H1 (cell line): ENCODE measurements at regions not wholly inside any gene's neighbourhood (a gene's known extent, or its start where the extent isn't known, plus 50 kb on each side); places are given as distances from the start of the nearest gene placed in this dataset.

ENCODE experiments used
- CTCF ChIA-PET: fragments of 300-600 bp; sonication (Branson Sonifier 250); formaldehyde crosslinking; loops from one replicate; lab custom pipeline; 2021; ENCODE audit not compliant: partially characterized antibody; lab: Charles Lee
- POLR2A ChIA-PET: fragments of 300-600 bp; sonication (Branson Sonifier 250); formaldehyde crosslinking; loops from one replicate; lab custom pipeline; 2021; ENCODE audit warnings: inconsistent platforms; ENCODE audit not compliant: partially characterized antibody; lab: Charles Lee
- DNase-seq, 2 experiments: peaks; one replicate each; pipeline versions ENCODE4 v3.0.0 to v3.0.0-alpha.2; 2010 to 2022; ENCODE audit warnings: low spot score in 2 of 2, low read depth in 1 of 2, mixed read lengths in 1 of 2
- FAIRE-seq: peaks from 2 replicates; lab custom pipeline; 2011; peaks lifted over from hg19 to GRCh38; lab: Jason Lieb, UNC
- H2AFZ ChIP-seq: 2 replicates; pipeline ENCODE4 v1.8.1; 2012; ENCODE audit warnings: low read length, inconsistent platforms
- H2AK5ac ChIP-seq: 2 replicates; pipeline ENCODE4 v1.6.1; 2013; ENCODE audit warnings: low read depth, low read length
- H2BK120ac ChIP-seq: replicated peaks from 2 replicates; pipeline ENCODE3; 2013; ENCODE audit warnings: low read depth, low read length, inconsistent platforms
- H2BK12ac ChIP-seq: 2 replicates; pipeline ENCODE4 v1.6.1; 2013; ENCODE audit warnings: low read depth, low read length
- H2BK15ac ChIP-seq: 2 replicates; pipeline ENCODE4 v1.6.1; 2013; ENCODE audit warnings: low read length
- H2BK20ac ChIP-seq: 2 replicates; pipeline ENCODE4 v1.6.1; 2013; ENCODE audit warnings: low read length
- H2BK5ac ChIP-seq: 2 replicates; pipeline ENCODE4 v1.6.1; 2013; ENCODE audit warnings: low read depth, low read length
- H3K14ac ChIP-seq: 2 replicates; pipeline ENCODE4 v1.6.1; 2013; ENCODE audit warnings: inconsistent platforms; ENCODE audit not compliant: insufficient read length
- H3K18ac ChIP-seq: 2 replicates; pipeline ENCODE4 v1.6.1; 2013; ENCODE audit warnings: low read length; ENCODE audit errors: extremely low read depth
- H3K23ac ChIP-seq: 2 replicates; pipeline ENCODE4 v1.6.1; 2013; ENCODE audit warnings: inconsistent platforms; ENCODE audit not compliant: insufficient read length
- H3K23me2 ChIP-seq: 2 replicates; pipeline ENCODE4 v1.6.1; 2013; ENCODE audit warnings: low read depth, low read length
- H3K27ac ChIP-seq: 2 replicates; pipeline ENCODE4 v1.6.1; 2011; ENCODE audit warnings: low read depth, low read length, inconsistent platforms
- H3K27me3 ChIP-seq, 4 experiments: replicated peaks in 1 of 4; 1 replicate in 1 of 4; 2 replicates in 3 of 4; pipeline versions ENCODE4 v1.6.1 to v1.8.1; 2011 to 2013; ENCODE audit warnings: low read length in 3 of 4, mild to moderate bottlenecking in 3 of 4, inconsistent platforms in 2 of 4, mixed read lengths in 2 of 4, moderate library complexity in 1 of 4; ENCODE audit not compliant: control insufficient read depth in 3 of 4, insufficient read depth in 3 of 4; ENCODE audit errors: extremely low read depth in 1 of 4
- H3K36me3 ChIP-seq, 4 experiments: 2 replicates each; pipeline versions ENCODE4 v1.6.1 to v1.8.1; 2011 to 2013; ENCODE audit warnings: mild to moderate bottlenecking in 4 of 4, low read length in 3 of 4, moderate library complexity in 2 of 4, control low read depth in 1 of 4, inconsistent platforms in 1 of 4; ENCODE audit not compliant: insufficient read depth in 4 of 4, control insufficient read depth in 2 of 4
- H3K4ac ChIP-seq: replicated peaks from 2 replicates; pipeline ENCODE3; 2013; ENCODE audit warnings: low read length, low read depth, mixed read lengths, inconsistent platforms; ENCODE audit not compliant: insufficient read length
- H3K4me1 ChIP-seq, 4 experiments: replicated peaks in 1 of 4; 1 replicate in 1 of 4; 2 replicates in 3 of 4; pipeline versions ENCODE4 v1.6.1 to v1.8.1; 2011 to 2013; ENCODE audit warnings: low read length in 3 of 4, inconsistent platforms in 2 of 4, mixed read lengths in 1 of 4; ENCODE audit not compliant: insufficient read depth in 4 of 4, control insufficient read depth in 3 of 4
- H3K4me2 ChIP-seq, 2 experiments: 2 replicates each; pipeline versions ENCODE4 v1.6.1 to v1.8.1; 2011 to 2013; ENCODE audit warnings: low read depth in 2 of 2, low read length in 2 of 2, control low read depth in 1 of 2, inconsistent platforms in 1 of 2, mild to moderate bottlenecking in 1 of 2; ENCODE audit not compliant: insufficient read depth in 1 of 2
- H3K4me3 ChIP-seq, 4 experiments: fragments of 200-600, 300-600 bp in 1 of 4; sonication (generic), shearing (Covaris generic), sonication (Bioruptor Twin) in 1 of 4; 2 replicates each; pipeline versions ENCODE4 v1.5.1 to v1.8.1; 2011 to 2016; ENCODE audit warnings: low read length in 4 of 4, low read depth in 3 of 4, control low read depth in 2 of 4, inconsistent platforms in 2 of 4, mild to moderate bottlenecking in 2 of 4, mixed read lengths in 1 of 4, moderate library complexity in 1 of 4; ENCODE audit not compliant: insufficient read depth in 2 of 4; ENCODE audit errors: extremely low read depth in 1 of 4
- H3K56ac ChIP-seq: replicated peaks from 2 replicates; pipeline ENCODE3; 2013; ENCODE audit warnings: low read depth, mild to moderate bottlenecking, mixed read lengths, low read length, inconsistent platforms; ENCODE audit not compliant: insufficient read length
- H3K79me1 ChIP-seq: 2 replicates; pipeline ENCODE4 v1.6.1; 2013; ENCODE audit warnings: low read depth, low read length, control low read depth
- H3K79me2 ChIP-seq, 2 experiments: 2 replicates each; pipeline versions ENCODE4 v1.6.1 to v1.8.1; 2012 to 2013; ENCODE audit warnings: low read length in 2 of 2, mild to moderate bottlenecking in 2 of 2, inconsistent platforms in 1 of 2; ENCODE audit not compliant: insufficient read depth in 2 of 2, control insufficient read depth in 1 of 2
- H3K9ac ChIP-seq, 4 experiments: replicated peaks in 1 of 4; 1 replicate in 1 of 4; 2 replicates in 3 of 4; pipeline versions ENCODE4 v1.6.1 to v1.8.1; 2011 to 2013; ENCODE audit warnings: low read depth in 3 of 4, low read length in 3 of 4, control low read depth in 2 of 4, mild to moderate bottlenecking in 2 of 4, moderate library complexity in 2 of 4, inconsistent platforms in 1 of 4; ENCODE audit errors: extremely low read depth in 1 of 4
- H3K9me3 ChIP-seq, 2 experiments: 2 replicates each; pipeline versions ENCODE4 v1.6.1 to v1.8.1; 2012 to 2013; ENCODE audit warnings: mild to moderate bottlenecking in 2 of 2, moderate library complexity in 2 of 2, control low read depth in 1 of 2, inconsistent platforms in 1 of 2, low read depth in 1 of 2, low read length in 1 of 2, mixed read lengths in 1 of 2; ENCODE audit not compliant: insufficient read depth in 2 of 2
- H4K20me1 ChIP-seq, 2 experiments: replicated peaks in 1 of 2; 2 replicates each; pipeline versions ENCODE3 to v1.8.1; 2011 to 2013; ENCODE audit warnings: inconsistent platforms in 2 of 2, low read length in 2 of 2, mild to moderate bottlenecking in 1 of 2; ENCODE audit not compliant: insufficient read depth in 2 of 2, control insufficient read depth in 1 of 2
- H4K5ac ChIP-seq: 2 replicates; pipeline ENCODE4 v1.6.1; 2013; ENCODE audit warnings: low read length, low read depth, mixed read lengths, inconsistent platforms; ENCODE audit not compliant: insufficient read length
- H4K8ac ChIP-seq: 2 replicates; pipeline ENCODE4 v1.8.0; 2013; ENCODE audit warnings: mild to moderate bottlenecking, moderate library complexity, low read length, inconsistent platforms; ENCODE audit not compliant: insufficient read depth; ENCODE audit errors: extremely low read depth
- H4K91ac ChIP-seq: replicated peaks from 2 replicates; pipeline ENCODE3; 2013; ENCODE audit warnings: low read length, mixed read lengths, inconsistent platforms; ENCODE audit not compliant: insufficient read length
- BACH1 ChIP-seq: IDR thresholded peaks from 2 replicates; pipeline ENCODE4 v1.6.1; 2012; ENCODE audit warnings: low read length, improper control_type of control experiment
- EP300 ChIP-seq, 2 experiments: IDR thresholded peaks; 1 replicate in 1 of 2; 2 replicates in 1 of 2; pipeline ENCODE4 v1.6.1; 2011 to 2012; ENCODE audit warnings: low read depth in 2 of 2, low read length in 2 of 2, mild to moderate bottlenecking in 2 of 2, borderline replicate concordance in 1 of 2, inconsistent platforms in 1 of 2, moderate library complexity in 1 of 2
- EZH2 ChIP-seq: fragments of 200-600 bp; sonication (generic); IDR thresholded peaks from 2 replicates; pipeline ENCODE4 v1.7.1; 2012; ENCODE audit warnings: low read depth, mild to moderate bottlenecking, moderate library complexity, low read length, inconsistent platforms; ENCODE audit not compliant: severe bottlenecking
- GABPA ChIP-seq: IDR thresholded peaks from 2 replicates; pipeline ENCODE4 v1.6.1; 2011; ENCODE audit warnings: mild to moderate bottlenecking, low read length, moderate library complexity, borderline replicate concordance; ENCODE audit not compliant: insufficient read depth
- HDAC6 ChIP-seq: IDR thresholded peaks from one replicate; pipeline ENCODE4 v1.7.1; 2012; ENCODE audit warnings: low read depth, mild to moderate bottlenecking, inconsistent platforms, low read length, moderate library complexity
- KDM5A ChIP-seq: fragments of 200-600 bp; IDR thresholded peaks from 2 replicates; pipeline ENCODE4 v1.7.1; 2012; ENCODE audit warnings: mild to moderate bottlenecking, low read length, inconsistent platforms, mixed read lengths
- POLR2A ChIP-seq, 2 experiments: IDR thresholded peaks; 1 replicate in 1 of 2; 2 replicates in 1 of 2; pipeline ENCODE4 v1.6.1; 2011; ENCODE audit warnings: low read depth in 2 of 2, low read length in 2 of 2, mild to moderate bottlenecking in 2 of 2; ENCODE audit errors: control extremely low read depth in 1 of 2
- SIN3A ChIP-seq, 2 experiments: IDR thresholded peaks in 1 of 2; conservative IDR thresholded peaks in 1 of 2; 2 replicates each; pipeline ENCODE4 v1.6.1; 2011 to 2012; ENCODE audit warnings: low read length in 2 of 2, improper control_type of control experiment in 1 of 2, low read depth in 1 of 2, mild to moderate bottlenecking in 1 of 2
- SIRT6 ChIP-seq: IDR thresholded peaks from one replicate; pipeline ENCODE4 v1.7.1; 2012; ENCODE audit warnings: low read length, inconsistent platforms
- SP1 ChIP-seq: IDR thresholded peaks from 2 replicates; pipeline ENCODE4 v1.6.1; 2011; ENCODE audit warnings: low read depth, low read length
- SP4 ChIP-seq: IDR thresholded peaks from 2 replicates; pipeline ENCODE4 v1.6.1; 2012; ENCODE audit warnings: low read length, inconsistent platforms
- TAF7 ChIP-seq: optimal IDR thresholded peaks from 2 replicates; pipeline ENCODE3; 2011; ENCODE audit warnings: low read depth, mild to moderate bottlenecking, inconsistent platforms, low read length, moderate library complexity, borderline replicate concordance
- YY1 ChIP-seq: IDR thresholded peaks from 2 replicates; pipeline ENCODE4 v1.6.1; 2011; ENCODE audit warnings: low read depth, mild to moderate bottlenecking, low read length
- ZNF274 ChIP-seq: IDR thresholded peaks from 2 replicates; pipeline ENCODE4 v1.7.0; 2012; ENCODE audit warnings: low read length, borderline replicate concordance; ENCODE audit errors: extremely low read depth
- WGBS, 2 experiments: shearing (Covaris generic) in 1 of 2; methylation state at CpG; one replicate each; pipeline versions ENCODE4 v1.1.6 to v1.1.7; 2013 to 2015; ENCODE audit warnings: low lambda C conversion rate in 2 of 2, mixed read lengths in 2 of 2, inconsistent platforms in 1 of 2, low coverage in 1 of 2, missing lambda C conversion rate in 1 of 2; ENCODE audit not compliant: insufficient replicate concordance in 2 of 2, insufficient coverage in 1 of 2, insufficient read length in 1 of 2; ENCODE audit errors: extremely low coverage in 1 of 2, missing lambda C conversion rate in 1 of 2; 5-methylcytosine and 5-hydroxymethylcytosine counted together

- no peak overlapping the region for H4K5ac ChIP-seq
- H2BK15ac ChIP-seq = no peak overlapping the region
- 88% methylated on average over 18 of the region's 20 CpGs; no CpG with 5 or more reads in 1 of the 2 experiments for WGBS, 2 experiments
- H3K79me1 ChIP-seq = no peaks in the 10 kb centered on the region
- H3K56ac ChIP-seq = no peak overlapping the region
- CTCF ChIA-PET = no interaction called here
- H3K79me2 ChIP-seq = no peaks in the 10 kb centered on the region
- DNase-seq (no peak), FAIRE-seq (no peak)
- peaks cover 0 to 3% (median under 1%) of the 10 kb centered on the region in 4 experiments; a peak in 2 of 7 replicates for H3K27me3 ChIP-seq
- no peaks in the 10 kb centered on the region for H4K20me1 ChIP-seq
- H2BK120ac ChIP-seq = no peak overlapping the region
- no peak overlapping the region for H3K4ac ChIP-seq
- H3K4me2 ChIP-seq = no peak overlapping the region
- no peak overlapping the region for H3K18ac ChIP-seq
- no peak overlapping the region for H3K14ac ChIP-seq
- H3K23ac ChIP-seq = no peak overlapping the region
- no peak overlapping the region for H3K9ac ChIP-seq
- no peaks in the 10 kb centered on the region for H3K36me3 ChIP-seq
- H3K9me3 ChIP-seq = no peaks in the 10 kb centered on the region
- POLR2A ChIA-PET = no interaction called here
- no peak overlapping the region for H2BK5ac ChIP-seq
- no peak overlapping the region for H2BK12ac ChIP-seq
- no peak overlapping the region for H2BK20ac ChIP-seq
- no peak overlapping the region for H4K91ac ChIP-seq
- H2AFZ ChIP-seq = no peak overlapping the region
- H2AK5ac ChIP-seq = no peak overlapping the region
- H3K27ac ChIP-seq = no peak overlapping the region
- H3K4me3 ChIP-seq = no peak overlapping the region
- H3K23me2 ChIP-seq = no peaks in the 10 kb centered on the region
- peaks cover 0 to 2% (median 1%) of the 10 kb centered on the region in 4 experiments; a peak in 1 of 7 replicates for H3K4me1 ChIP-seq
- H4K8ac ChIP-seq = peak overlapping the region; percentile 64; the same call in 1 of the 2 replicates
- no peak for TF ChIP-seq POLR2A (IDR thresholded peaks at IDR 0.05; ENCODE audit: control extremely low read depth in 1 of 2, low read depth in 2 of 2, low read length in 2 of 2)
- no peak for TF ChIP-seq SIRT6
- TF ChIP-seq YY1 = no peak
- TF ChIP-seq EP300 (IDR thresholded peaks at IDR 0.05; ENCODE audit: borderline replicate concordance in 1 of 2, low read depth in 2 of 2, low read length in 2 of 2) = no peak
- TF ChIP-seq BACH1 = no peak
- TF ChIP-seq ZNF274 = no peak
- TF ChIP-seq SP1 = no peak
- TF ChIP-seq SP4 = no peak
- no peak for TF ChIP-seq SIN3A (conservative IDR thresholded peaks at IDR 0.05 in 1 of 2, IDR thresholded peaks at IDR 0.05 in 1 of 2; ENCODE audit: low read depth in 1 of 2, low read length in 2 of 2)
- TF ChIP-seq HDAC6 = no peak
- no peak for TF ChIP-seq TAF7
- TF ChIP-seq GABPA = no peak
- no peak for TF ChIP-seq EZH2
- TF ChIP-seq KDM5A = no peak
Observed at GRCh38 chr2:238776003-238776760, 71.7 kb upstream of the TWIST2 start.
